T-helper 2 cell (primary cell): ENCODE measurements at regions not wholly inside any gene's neighbourhood (a gene's known extent, or its start where the extent isn't known, plus 50 kb on each side); places are given as distances from the start of the nearest gene placed in this dataset.
"Not testable (repeated sequence)": the region's sequence is repeated elsewhere in the genome, so short reads cannot be mapped to it uniquely, and the experiment has no call there.

ENCODE experiments used
- DNase-seq, 5 experiments: peaks; one replicate each; pipeline versions ENCODE4 v3.0.0 to v3.0.0-alpha.2; 2012 to 2022

- peak in 2 of 5 experiments; percentile 33 to 49 for DNase-seq
These were observed 133.3 kb downstream of the TBC1D2B start for GRCh38 chr15:77944002-77944867.

GRCh38 chr15:77942611-77943211, 134.8 kb downstream of the TBC1D2B start:
- no peak for DNase-seq

- DNase-seq: not testable (repeated sequence)
These were observed 136.3 kb downstream of the TBC1D2B start for GRCh38 chr15:77941090-77941827.

GRCh38 chr15:77940381-77940947, 137.0 kb downstream of the TBC1D2B start:
- DNase-seq: no peak

- no peak for DNase-seq
These were observed 137.7 kb downstream of the TBC1D2B start for GRCh38 chr15:77939851-77940250.

- DNase-seq: not testable (repeated sequence)
These were observed 138.5 kb downstream of the TBC1D2B start for GRCh38 chr15:77939026-77939425.

- not testable (repeated sequence) for DNase-seq
These were observed 139.0 kb downstream of the TBC1D2B start for GRCh38 chr15:77938546-77938945.

- DNase-seq: not testable (repeated sequence)
These were observed 140.9 kb downstream of the TBC1D2B start for GRCh38 chr15:77936567-77936966.

GRCh38 chr15:77934516-77934915, 143.0 kb downstream of the TBC1D2B start:
- not testable (repeated sequence) for DNase-seq

- not testable (repeated sequence) for DNase-seq
These were observed 146.6 kb downstream of the TBC1D2B start for GRCh38 chr15:77930907-77931306.

GRCh38 chr15:77930490-77930889, 147.0 kb downstream of the TBC1D2B start:
- not testable (repeated sequence) for DNase-seq

GRCh38 chr15:77926789-77927188, 150.7 kb downstream of the TBC1D2B start:
- DNase-seq: not testable (repeated sequence)

- not testable (repeated sequence) for DNase-seq
These were observed 151.2 kb downstream of the TBC1D2B start for GRCh38 chr15:77926296-77926695.

GRCh38 chr15:77925101-77925500, 152.4 kb downstream of the TBC1D2B start:
- DNase-seq: not testable (repeated sequence)

GRCh38 chr15:77921664-77922063, 155.8 kb downstream of the TBC1D2B start:
- no peak for DNase-seq

GRCh38 chr15:77916966-77917635, 160.4 kb downstream of the TBC1D2B start:
- not testable (repeated sequence) for DNase-seq

GRCh38 chr15:77915961-77916330, 161.6 kb downstream of the TBC1D2B start:
- DNase-seq: not testable (repeated sequence)

GRCh38 chr15:77915261-77915960, 162.1 kb downstream of the TBC1D2B start:
- no peak for DNase-seq

- DNase-seq: not testable (repeated sequence)
These were observed 163.0 kb downstream of the TBC1D2B start for GRCh38 chr15:77914531-77914930.

GRCh38 chr15:77910030-77910911, 167.2 kb downstream of the TBC1D2B start:
- DNase-seq: peak; percentile 40 to 81 (median 63)
